ENCODE measurements at regions not wholly inside any gene's neighbourhood (a gene's known extent, or its start where the extent isn't known, plus 50 kb on each side); places are given as distances from the start of the nearest gene placed in this dataset.
A peak's percentile ranks its signal among the peaks of the same experiment; 100 is the strongest.
"Not testable (repeated sequence)": the region's sequence is repeated elsewhere in the genome, so short reads cannot be mapped to it uniquely, and the experiment has no call there.

- DNase-seq (ENCODE audit: low read depth) = not testable (repeated sequence)
Observed at GRCh38 chr3:185306286-185306685, 52.4 kb upstream of the EHHADH start.

GRCh38 chr3:185306847-185307246 is 53.0 kb upstream of the EHHADH start:
- no peak for DNase-seq (ENCODE audit: low read depth)

- peak; percentile 42 for DNase-seq (ENCODE audit: low read depth)
Observed at GRCh38 chr3:185308126-185308754, 54.4 kb upstream of the EHHADH start.

DNA sequence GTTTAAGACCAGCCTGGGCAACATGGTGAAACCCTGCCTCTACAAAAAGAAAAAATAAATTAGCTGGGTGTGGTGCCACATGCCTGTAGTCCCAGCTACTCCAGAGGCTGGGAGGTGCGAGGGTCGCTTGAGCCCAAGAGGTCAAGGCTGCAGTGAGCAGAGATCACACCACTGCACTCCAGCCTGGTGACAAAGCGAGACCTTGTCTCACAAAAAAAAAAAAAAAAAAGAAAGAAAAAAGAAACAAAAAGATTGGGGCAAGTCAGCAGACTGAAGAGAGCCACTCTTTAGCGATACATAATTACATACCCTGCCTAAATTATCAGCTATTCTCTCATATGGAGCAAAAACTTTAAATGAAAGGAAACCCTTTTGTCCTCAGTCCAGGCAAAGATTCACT is 53.6 kb upstream of the MAP3K13 start:
- no peak for DNase-seq (ENCODE audit: low read depth)

- no peak for DNase-seq (ENCODE audit: low read depth)
Observed at GRCh38 chr3:185309795-185310194, 53.1 kb upstream of the MAP3K13 start.

DNA sequence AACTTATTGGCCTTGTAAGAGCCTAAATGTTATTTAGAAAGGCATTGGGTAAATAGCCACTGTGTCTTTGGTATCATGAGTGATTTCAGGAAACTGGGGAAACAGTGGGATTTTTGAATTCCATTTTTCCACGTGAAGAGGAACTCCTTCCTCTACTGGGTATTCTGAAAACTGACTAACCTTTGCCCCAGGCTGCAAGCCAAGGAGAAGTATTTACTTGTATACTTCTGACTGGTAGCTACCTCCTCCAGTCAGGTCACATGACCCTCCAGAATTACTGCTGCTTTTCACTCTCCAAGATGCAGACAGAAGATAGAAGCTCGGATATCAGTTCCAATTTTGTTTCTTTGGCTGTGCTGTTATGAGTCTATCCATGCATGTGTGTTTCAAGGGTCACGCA is 50.9 kb upstream of the MAP3K13 start:
- no peak for DNase-seq (ENCODE audit: low read depth)

All from activated T-cell treated with anti-CD3 and anti-CD28 coated beads for 48 hours (primary cell).